Left lung (tissue), 4 donors: ENCODE measurements at regions not wholly inside any gene's neighbourhood (a gene's known extent, or its start where the extent isn't known, plus 50 kb on each side); places are given as distances from the start of the nearest gene placed in this dataset.
A peak's percentile ranks its signal among the peaks of the same experiment; 100 is the strongest.
"Not testable (repeated sequence)": the region's sequence is repeated elsewhere in the genome, so short reads cannot be mapped to it uniquely, and the experiment has no call there.

ENCODE experiments used
- ATAC-seq: fragments of 200-7000 bp; cut with Tn5 transposase; one replicate; pipeline ENCODE4 v1.9.1; 2020; ENCODE audit warnings: moderate library complexity
- DNase-seq, 4 donors: peaks; one replicate each; pipeline ENCODE4 v3.0.0-alpha.2; 2013 to 2020
- H3K27ac ChIP-seq, 2 donors: fragments of 200-600 bp; sonication (generic) in 1 of 2; one replicate each; pipeline versions ENCODE4 v1.5.0 to v1.8.0; 2020 to 2021
- H3K27me3 ChIP-seq, 2 donors: fragments of 200-600 bp; sonication (generic) in 1 of 2; one replicate each; pipeline versions ENCODE4 v1.5.0 to v1.8.0; 2020 to 2021
- H3K36me3 ChIP-seq, 2 donors: fragments of 200-600 bp; sonication (generic) in 1 of 2; one replicate each; pipeline versions ENCODE4 v1.5.0 to v1.8.0; 2020 to 2021
- H3K4me1 ChIP-seq, 2 donors: fragments of 200-600 bp; one replicate each; pipeline ENCODE4 v1.8.0; 2021
- H3K4me3 ChIP-seq, 2 donors: fragments of 200-600 bp; sonication (generic) in 1 of 2; one replicate each; pipeline versions ENCODE4 v1.5.0 to v1.8.0; 2020 to 2021; ENCODE audit warnings: mild to moderate bottlenecking in 1 of 2
- H3K9me3 ChIP-seq, 2 donors: fragments of 200-600 bp; sonication (generic) in 1 of 2; one replicate each; pipeline versions ENCODE4 v1.5.0 to v1.8.0; 2020 to 2021
- CTCF ChIP-seq, 2 donors: fragments of 200-600 bp; sonication (generic) in 1 of 2; IDR thresholded peaks; one replicate each; pipeline versions ENCODE4 v1.5.0 to v1.8.0; 2021; ENCODE audit warnings: antibody characterized with exemption in 2 of 2
- intact Hi-C, 2 donors: fragments of 100-400 bp; cut with DNase I; formaldehyde crosslinking; loops; one replicate each; pipeline versions ENCODE4 v1.11.2 to v1.14.2; 2022
- donor health status: DM: no; HTN: yes; CAD: no.
- donor health status: DM: no; HTN: no; CAD: no.

- Histone ChIP-seq H3K27ac (no peak overlapping the region), H3K36me3 (no peaks in the 10 kb centered on the region), H3K9me3 (no peaks in the 10 kb centered on the region), H3K4me3 (no peak overlapping the region), H3K4me1 (peaks cover 0 to 5% of the 10 kb centered on the region in 2 donors), H3K27me3 (no peaks in the 10 kb centered on the region)
- intact Hi-C loops: no loop called here
- no peak for TF ChIP-seq CTCF (IDR thresholded peaks at IDR 0.05)
- DNase-seq: peak in 1 of 4 donors; percentile 3
- ATAC-seq: peak; percentile 84
These were observed 369.0 kb downstream of the MAT2B start for GRCh38 chr5:163874431-163874830.

- H3K27me3 ChIP-seq, H3K9me3 ChIP-seq, H3K36me3 ChIP-seq, intact Hi-C loops, DNase-seq, H3K4me3 ChIP-seq, H3K27ac ChIP-seq, H3K4me1 ChIP-seq: not testable (repeated sequence)
- peak; percentile 79 for ATAC-seq
These were observed 369.5 kb downstream of the MAT2B start for GRCh38 chr5:163874912-163875311.

- no peak for ATAC-seq
- no peak overlapping the region for H3K27ac ChIP-seq
- intact Hi-C loops: no loop called here
- H3K4me1 ChIP-seq: peaks cover 0 to 5% of the 10 kb centered on the region in 2 donors
- no peak for DNase-seq
- no peaks in the 10 kb centered on the region for H3K27me3 ChIP-seq
- no peak overlapping the region for H3K4me3 ChIP-seq
- H3K9me3 ChIP-seq: no peaks in the 10 kb centered on the region
- TF ChIP-seq CTCF (IDR thresholded peaks at IDR 0.05): no peak
- H3K36me3 ChIP-seq: no peaks in the 10 kb centered on the region
These were observed 372.4 kb downstream of the MAT2B start for GRCh38 chr5:163877865-163878264.

GRCh38 chr5:163878490-163878889, 373.1 kb downstream of the MAT2B start:
- Histone ChIP-seq H3K36me3 (no peaks in the 10 kb centered on the region), H3K9me3 (no peaks in the 10 kb centered on the region), H3K4me1 (peaks cover 0 to 5% of the 10 kb centered on the region in 2 donors), H3K27ac (no peak overlapping the region), H3K4me3 (no peak overlapping the region), H3K27me3 (no peaks in the 10 kb centered on the region)
- TF ChIP-seq CTCF (IDR thresholded peaks at IDR 0.05): no peak
- intact Hi-C loops: no loop called here
- DNase-seq (no peak), ATAC-seq (no peak)

- H3K36me3 ChIP-seq: no peaks in the 10 kb centered on the region
- no peak for TF ChIP-seq CTCF (IDR thresholded peaks at IDR 0.05)
- no peak overlapping the region for H3K27ac ChIP-seq
- H3K9me3 ChIP-seq: no peaks in the 10 kb centered on the region
- no peak for ATAC-seq
- H3K27me3 ChIP-seq: no peaks in the 10 kb centered on the region
- H3K4me3 ChIP-seq: no peak overlapping the region
- H3K4me1 ChIP-seq: no peaks in the 10 kb centered on the region
- no peak for DNase-seq
- intact Hi-C loops: no loop called here
These were observed 374.9 kb downstream of the MAT2B start for GRCh38 chr5:163880302-163880701.

GRCh38 chr5:163885117-163885516, 379.7 kb downstream of the MAT2B start:
- TF ChIP-seq CTCF (IDR thresholded peaks at IDR 0.05): no peak
- no peak overlapping the region for H3K4me3 ChIP-seq
- no peaks in the 10 kb centered on the region for H3K27me3 ChIP-seq
- ATAC-seq: no peak
- no peaks in the 10 kb centered on the region for H3K36me3 ChIP-seq
- intact Hi-C loops: no loop called here
- no peaks in the 10 kb centered on the region for H3K9me3 ChIP-seq
- H3K4me1 ChIP-seq: no peaks in the 10 kb centered on the region
- no peak for DNase-seq
- H3K27ac ChIP-seq: no peak overlapping the region
